OCI-LY1 (cell line): ENCODE measurements at regions not wholly inside any gene's neighbourhood (a gene's known extent, or its start where the extent isn't known, plus 50 kb on each side); places are given as distances from the start of the nearest gene placed in this dataset.

Experiments
- H2AFZ ChIP-seq: fragments of 200-600 bp; sonication (generic), shearing (Covaris generic); 2 replicates; pipeline ENCODE4 v1.6.0; 2014; ENCODE audit warnings: antibody characterized with exemption, mild to moderate bottlenecking, low read length
- H3F3A ChIP-seq: fragments of 200-600 bp; sonication (generic), shearing (Covaris generic); 2 replicates; pipeline ENCODE4 v1.6.0; 2014; ENCODE audit warnings: mild to moderate bottlenecking, antibody characterized with exemption, low read length, moderate library complexity; ENCODE audit not compliant: insufficient read depth
- H3K27ac ChIP-seq: fragments of 200-600 bp; sonication (generic); 2 replicates; pipeline ENCODE4 v1.5.1; 2014; ENCODE audit warnings: low read length, mixed run types, mild to moderate bottlenecking, low read depth; ENCODE audit not compliant: poor library complexity, severe bottlenecking
- H3K27me3 ChIP-seq: fragments of 200-600 bp; sonication (generic); 2 replicates; pipeline ENCODE4 v1.6.0; 2014; ENCODE audit warnings: antibody characterized with exemption, mild to moderate bottlenecking, low read length, moderate library complexity; ENCODE audit not compliant: insufficient read depth
- H3K36me3 ChIP-seq: fragments of 200-600 bp; sonication (generic); 2 replicates; pipeline ENCODE4 v1.6.1; 2014; ENCODE audit warnings: mild to moderate bottlenecking, antibody characterized with exemption, low read length, moderate library complexity, mixed read lengths; ENCODE audit not compliant: insufficient read depth
- H3K4me1 ChIP-seq: fragments of 200-600 bp; sonication (generic); 2 replicates; pipeline ENCODE4 v1.5.1; 2014; ENCODE audit warnings: mild to moderate bottlenecking, low read length, moderate library complexity; ENCODE audit not compliant: insufficient read depth, severe bottlenecking
- H3K4me2 ChIP-seq: fragments of 200-600 bp; sonication (generic), shearing (Covaris generic); 2 replicates; pipeline ENCODE4 v1.6.1; 2014; ENCODE audit warnings: low read length
- H3K4me3 ChIP-seq: fragments of 200-600 bp; sonication (generic); 2 replicates; pipeline ENCODE4 v1.5.1; 2014; ENCODE audit warnings: low read length, low read depth, mild to moderate bottlenecking, mixed read lengths; ENCODE audit not compliant: poor library complexity, severe bottlenecking
- H3K79me2 ChIP-seq: fragments of 200-600 bp; shearing (Covaris generic); 2 replicates; pipeline ENCODE4 v1.6.1; 2016; ENCODE audit warnings: mixed run types, low read length, mixed read lengths; ENCODE audit not compliant: insufficient read depth
- H3K9ac ChIP-seq: fragments of 200-600 bp; sonication (generic), shearing (Covaris generic); 2 replicates; pipeline ENCODE4 v1.6.1; 2014; ENCODE audit warnings: mild to moderate bottlenecking, low read length, mixed read lengths
- H3K9me2 ChIP-seq: fragments of 200-600 bp; sonication (generic), shearing (Covaris generic); 2 replicates; pipeline ENCODE4 v1.6.1; 2014; ENCODE audit warnings: low read depth, mild to moderate bottlenecking, low read length, mixed read lengths
- H3K9me3 ChIP-seq: fragments of 200-600 bp; shearing (Covaris generic); 2 replicates; pipeline ENCODE4 v1.6.1; 2014; ENCODE audit warnings: low read length, mixed read lengths
- H4K20me1 ChIP-seq: fragments of 200-600 bp; sonication (generic), shearing (Covaris generic); 2 replicates; pipeline ENCODE4 v1.6.0; 2016; ENCODE audit warnings: mild to moderate bottlenecking, low read length; ENCODE audit not compliant: insufficient read depth
- CTCF ChIP-seq: fragments of 200-600 bp; sonication (generic), shearing (Covaris generic); IDR thresholded peaks from 2 replicates; pipeline ENCODE4 v1.5.1; 2017; ENCODE audit warnings: mild to moderate bottlenecking, antibody characterized with exemption, low read length, moderate library complexity, mixed read lengths
- EZH2 ChIP-seq: fragments of 200-600 bp; sonication (generic), shearing (Covaris generic); IDR thresholded peaks from 2 replicates; pipeline ENCODE4 v1.8.0; 2017; ENCODE audit warnings: borderline replicate concordance, mixed run types, mild to moderate bottlenecking, antibody characterized with exemption, low read length, moderate library complexity, mixed read lengths

DNA sequence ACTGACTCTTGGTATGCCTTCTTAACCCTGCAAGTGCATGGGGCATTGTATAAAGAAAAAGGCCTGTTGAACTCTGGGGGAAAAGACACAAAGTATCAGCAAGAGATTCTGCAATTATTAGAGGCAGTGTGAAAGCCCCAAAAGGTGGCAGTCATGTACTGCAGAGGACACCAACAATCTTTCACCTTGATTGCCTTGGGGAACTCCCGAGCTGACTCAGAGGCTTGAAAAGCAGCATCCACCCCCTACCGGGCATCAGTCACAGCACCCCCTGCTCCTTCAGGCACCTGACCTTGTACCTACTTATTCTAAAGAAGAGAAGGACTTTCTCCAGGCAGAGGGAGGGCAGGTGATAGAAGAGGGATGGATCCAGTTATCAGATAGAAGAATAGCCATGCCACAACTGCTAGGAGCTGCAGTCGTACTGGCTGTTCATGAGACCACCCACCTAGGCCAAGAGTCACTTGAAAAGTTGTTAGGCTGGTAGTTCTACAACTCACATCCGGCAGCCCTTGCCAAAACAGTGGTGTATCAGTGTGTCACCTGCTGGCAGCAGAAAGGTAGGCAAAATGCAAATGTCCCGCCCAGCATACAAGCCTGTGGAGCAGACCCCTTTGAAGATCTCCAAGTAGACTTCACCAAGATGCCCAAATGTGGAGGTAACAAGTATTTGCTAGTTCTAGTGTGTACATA lies 241.6 kb upstream of the CNTN6 start:
- H3K9me3 ChIP-seq, result no peaks in the 10 kb centered on the region
- no peaks in the 10 kb centered on the region for H3K79me2 ChIP-seq
- H3K9ac ChIP-seq, result no peak overlapping the region
- H3K36me3 ChIP-seq, result no peaks in the 10 kb centered on the region
- no peak overlapping the region for H3K4me3 ChIP-seq
- H3K4me1 ChIP-seq, result no peaks in the 10 kb centered on the region
- no peak overlapping the region for H2AFZ ChIP-seq
- H4K20me1 ChIP-seq, result no peaks in the 10 kb centered on the region
- no peak for TF ChIP-seq CTCF
- no peak for TF ChIP-seq EZH2
- H3K27me3 ChIP-seq, result no peaks in the 10 kb centered on the region
- no peaks in the 10 kb centered on the region for H3F3A ChIP-seq
- no peak overlapping the region for H3K27ac ChIP-seq
- no peaks in the 10 kb centered on the region for H3K9me2 ChIP-seq
- H3K4me2 ChIP-seq, result no peak overlapping the region

DNA sequence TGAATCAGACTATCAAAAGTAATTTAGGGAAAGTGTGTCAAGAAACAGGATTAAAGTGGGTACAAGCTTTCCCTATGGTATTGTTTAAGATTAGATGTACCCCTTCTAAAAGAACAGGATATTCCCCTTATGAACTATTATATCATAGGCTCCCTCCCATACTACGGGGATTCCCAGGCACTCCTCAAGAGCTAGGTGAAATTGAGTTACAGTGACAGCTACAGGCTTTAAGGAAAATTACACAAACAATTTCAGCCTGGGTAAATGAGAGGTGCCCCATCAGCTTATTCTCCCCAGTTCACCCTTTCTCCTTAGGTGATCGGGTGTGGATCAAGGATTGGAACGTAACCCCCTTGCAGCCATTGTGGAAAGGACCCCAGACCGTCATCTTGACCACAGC lies 240.8 kb upstream of the CNTN6 start:
- Histone ChIP-seq H3K79me2 (no peaks in the 10 kb centered on the region), H3K9me3 (no peaks in the 10 kb centered on the region), H3K4me3 (no peak overlapping the region), H4K20me1 (no peaks in the 10 kb centered on the region), H3K36me3 (no peaks in the 10 kb centered on the region), H3K9ac (no peak overlapping the region), H2AFZ (no peak overlapping the region), H3K4me1 (peaks cover 3% of the 10 kb centered on the region), H3K27ac (no peak overlapping the region), H3K27me3 (no peaks in the 10 kb centered on the region), H3K9me2 (no peaks in the 10 kb centered on the region), H3F3A (no peaks in the 10 kb centered on the region), H3K4me2 (no peak overlapping the region)
- TF ChIP-seq EZH2 (no peak), CTCF (peak; percentile 33; the same call in 1 of the 2 replicates)

DNA sequence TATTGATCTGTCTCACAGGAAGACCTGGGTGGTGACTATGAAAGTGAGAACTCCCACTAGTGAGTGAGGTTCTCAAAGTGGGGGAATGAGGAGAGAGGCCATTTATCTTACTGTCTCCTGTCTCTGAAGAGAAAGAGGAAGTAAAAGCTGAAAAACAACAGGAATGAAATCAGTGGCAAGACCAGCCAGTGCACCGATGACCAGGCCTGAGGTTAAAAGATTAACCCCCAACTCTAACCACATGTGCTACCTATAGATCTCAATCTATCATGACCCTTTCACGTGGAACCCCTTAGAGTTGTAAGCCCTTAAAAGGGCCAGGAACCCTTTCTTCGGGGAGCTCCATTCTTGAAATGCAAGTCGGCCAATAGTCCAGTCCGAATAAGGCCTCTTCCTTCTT lies 239.3 kb upstream of the CNTN6 start:
- no peak overlapping the region for H2AFZ ChIP-seq
- peaks cover 3% of the 10 kb centered on the region for H3K4me1 ChIP-seq
- H4K20me1 ChIP-seq, result no peaks in the 10 kb centered on the region
- no peaks in the 10 kb centered on the region for H3K36me3 ChIP-seq
- H3K9me2 ChIP-seq, result no peaks in the 10 kb centered on the region
- H3K4me2 ChIP-seq, result no peak overlapping the region
- no peaks in the 10 kb centered on the region for H3F3A ChIP-seq
- no peak overlapping the region for H3K9ac ChIP-seq
- TF ChIP-seq EZH2 (no peak), CTCF (no peak)
- no peaks in the 10 kb centered on the region for H3K27me3 ChIP-seq
- H3K4me3 ChIP-seq, result no peak overlapping the region
- H3K27ac ChIP-seq, result no peak overlapping the region
- H3K9me3 ChIP-seq, result no peaks in the 10 kb centered on the region
- H3K79me2 ChIP-seq, result no peaks in the 10 kb centered on the region
